Neuronal stem cell (in vitro differentiated cells): ENCODE measurements at regions not wholly inside any gene's neighbourhood (a gene's known extent, or its start where the extent isn't known, plus 50 kb on each side); places are given as distances from the start of the nearest gene placed in this dataset.

Experiments used
- DNase-seq: peaks from one replicate; pipeline ENCODE4 v3.0.0-alpha.2; 2013; ENCODE audit warnings: low spot score
- H2AFZ ChIP-seq: one replicate; pipeline ENCODE4 v1.6.1; 2013; ENCODE audit warnings: mild to moderate bottlenecking, low read length, inconsistent platforms
- H2AK5ac ChIP-seq: 2 replicates; pipeline ENCODE4 v1.6.1; 2013; ENCODE audit warnings: low read depth, mild to moderate bottlenecking, inconsistent platforms, low read length, moderate library complexity, mixed read lengths
- H2BK120ac ChIP-seq: 2 replicates; pipeline ENCODE4 v1.6.1; 2013; ENCODE audit warnings: low read depth, mild to moderate bottlenecking, inconsistent platforms, low read length, moderate library complexity, mixed read lengths
- H2BK12ac ChIP-seq: one replicate; pipeline ENCODE4 v1.6.1; 2013; ENCODE audit warnings: low read length, inconsistent platforms
- H2BK15ac ChIP-seq: 2 replicates; pipeline ENCODE4 v1.6.1; 2013; ENCODE audit warnings: mild to moderate bottlenecking, low read length, inconsistent platforms, mixed read lengths
- H2BK5ac ChIP-seq: one replicate; pipeline ENCODE4 v1.6.1; 2013; ENCODE audit warnings: inconsistent platforms, mild to moderate bottlenecking, low read length, moderate library complexity
- H3K14ac ChIP-seq: one replicate; pipeline ENCODE4 v1.6.1; 2013; ENCODE audit warnings: low read length, inconsistent platforms
- H3K18ac ChIP-seq: 2 replicates; pipeline ENCODE4 v1.6.1; 2013; ENCODE audit warnings: low read length, inconsistent platforms
- H3K23ac ChIP-seq: 2 replicates; pipeline ENCODE4 v1.6.1; 2013; ENCODE audit warnings: low read depth, mild to moderate bottlenecking, mixed read lengths, low read length, inconsistent platforms; ENCODE audit not compliant: poor library complexity
- H3K27ac ChIP-seq: replicated peaks from 3 replicates; pipeline ENCODE4 v1.5.1; 2013; ENCODE audit warnings: low read length, inconsistent platforms
- H3K27me3 ChIP-seq, 3 experiments: 2 replicates each; pipeline ENCODE4 v1.6.1; 2013; ENCODE audit warnings: low read length in 3 of 3, mild to moderate bottlenecking in 2 of 3, inconsistent platforms in 1 of 3, low read depth in 1 of 3, mixed read lengths in 1 of 3, moderate library complexity in 1 of 3; ENCODE audit not compliant: control insufficient read depth in 3 of 3, insufficient read depth in 3 of 3
- H3K36me3 ChIP-seq, 2 donors: replicated peaks in 1 of 2; 2 replicates each; pipeline ENCODE4 v1.6.1; 2013; ENCODE audit warnings: low read length in 2 of 2; ENCODE audit not compliant: control insufficient read depth in 2 of 2, insufficient read depth in 2 of 2
- H3K4ac ChIP-seq: 2 replicates; pipeline ENCODE4 v1.6.1; 2013; ENCODE audit warnings: inconsistent platforms, mild to moderate bottlenecking, low read length, moderate library complexity
- H3K4me1 ChIP-seq, 2 donors: 1 replicate in 1 of 2; 2 replicates in 1 of 2; pipeline ENCODE4 v1.6.1; 2013; ENCODE audit warnings: low read length in 2 of 2, low read depth in 1 of 2; ENCODE audit not compliant: control insufficient read depth in 2 of 2, insufficient read depth in 1 of 2
- H3K4me2 ChIP-seq: one replicate; pipeline ENCODE4 v1.6.1; 2013; ENCODE audit warnings: mild to moderate bottlenecking, low read length, inconsistent platforms; ENCODE audit not compliant: insufficient read depth, poor library complexity, severe bottlenecking
- H3K4me3 ChIP-seq, 2 donors: 2 replicates each; pipeline ENCODE4 v1.5.1; 2013; ENCODE audit warnings: low read length in 2 of 2, mild to moderate bottlenecking in 2 of 2, inconsistent platforms in 1 of 2, moderate library complexity in 1 of 2
- H3K79me1 ChIP-seq: one replicate; pipeline ENCODE4 v1.6.1; 2013; ENCODE audit warnings: low read depth, mild to moderate bottlenecking, inconsistent platforms, low read length, moderate library complexity
- H3K9ac ChIP-seq: one replicate; pipeline ENCODE4 v1.6.1; 2013; ENCODE audit warnings: mild to moderate bottlenecking, low read depth, low read length, inconsistent platforms; ENCODE audit not compliant: poor library complexity
- H3K9me3 ChIP-seq, 2 donors: replicated peaks in 1 of 2; 2 replicates each; pipeline versions ENCODE3 to v1.6.1; 2013; ENCODE audit warnings: low read length in 2 of 2, mild to moderate bottlenecking in 2 of 2, inconsistent platforms in 1 of 2, low read depth in 1 of 2, mixed read lengths in 1 of 2, moderate library complexity in 1 of 2; ENCODE audit not compliant: control insufficient read depth in 2 of 2, insufficient read depth in 1 of 2
- H4K8ac ChIP-seq: one replicate; pipeline ENCODE4 v1.6.1; 2013; ENCODE audit warnings: low read depth, mild to moderate bottlenecking, inconsistent platforms, low read length, moderate library complexity
- H4K91ac ChIP-seq: one replicate; pipeline ENCODE4 v1.6.1; 2013; ENCODE audit warnings: low read length, low read depth, mild to moderate bottlenecking, inconsistent platforms; ENCODE audit not compliant: poor library complexity
- WGBS, 2 donors: extraction: QIAGEN DNeasy Blood & Tissue Kit; methylation state at CpG; one replicate each; pipeline ENCODE4 v1.1.7; 2013; ENCODE audit warnings: missing lambda C conversion rate in 2 of 2, mixed read lengths in 1 of 2; ENCODE audit not compliant: insufficient read length in 2 of 2, insufficient replicate concordance in 1 of 2; ENCODE audit errors: extremely low coverage in 2 of 2; 5-methylcytosine and 5-hydroxymethylcytosine counted together

- no peak overlapping the region for H3K23ac ChIP-seq
- no peak overlapping the region for H3K4ac ChIP-seq
- no peak overlapping the region for H2BK5ac ChIP-seq
- peaks cover 0 to 2% of the 10 kb centered on the region in 2 donors for H3K4me1 ChIP-seq
- H2BK120ac ChIP-seq, result no peak overlapping the region
- no peak overlapping the region for H2BK12ac ChIP-seq
- H3K36me3 ChIP-seq, result no peaks in the 10 kb centered on the region
- no peaks in the 10 kb centered on the region for H3K79me1 ChIP-seq
- H2BK15ac ChIP-seq, result no peak overlapping the region
- no peaks in the 10 kb centered on the region for H3K27me3 ChIP-seq
- H2AFZ ChIP-seq, result no peak overlapping the region
- no peak overlapping the region for H3K4me2 ChIP-seq
- no peak overlapping the region for H3K4me3 ChIP-seq
- H3K9me3 ChIP-seq, result no peaks in the 10 kb centered on the region
- H3K14ac ChIP-seq, result no peak overlapping the region
- no CpG with 5 or more reads among the region's 1 CpG for WGBS, 2 donors
- no peak overlapping the region for H3K18ac ChIP-seq
- no peak overlapping the region for H3K9ac ChIP-seq
- H3K27ac ChIP-seq, result no peak overlapping the region
- no peak overlapping the region for H4K8ac ChIP-seq
- no peak overlapping the region for H2AK5ac ChIP-seq
- DNase-seq, result no peak
- H4K91ac ChIP-seq, result no peak overlapping the region
Measured at GRCh38 chr12:42010257-42010656, 134.4 kb downstream of the GXYLT1 start.

- Histone ChIP-seq H3K4me3 (no peak overlapping the region), H4K91ac (no peak overlapping the region), H3K4ac (no peak overlapping the region), H3K27me3 (no peaks in the 10 kb centered on the region), H3K9me3 (no peaks in the 10 kb centered on the region), H2BK5ac (no peak overlapping the region), H2BK15ac (no peak overlapping the region), H3K14ac (no peak overlapping the region), H4K8ac (no peak overlapping the region), H2AFZ (no peak overlapping the region), H3K36me3 (no peaks in the 10 kb centered on the region), H2BK120ac (no peak overlapping the region), H2AK5ac (no peak overlapping the region), H3K9ac (no peak overlapping the region), H3K79me1 (no peaks in the 10 kb centered on the region), H3K27ac (no peak overlapping the region), H3K18ac (no peak overlapping the region), H3K23ac (no peak overlapping the region), H3K4me2 (no peak overlapping the region), H3K4me1 (no peaks in the 10 kb centered on the region), H2BK12ac (no peak overlapping the region)
- DNase-seq, result no peak
- WGBS, 2 donors, result no CpG with 5 or more reads among the region's 5 CpGs
Measured at GRCh38 chr12:42008996-42009395, 135.7 kb downstream of the GXYLT1 start.

- no peak overlapping the region for H3K4me2 ChIP-seq
- no peak overlapping the region for H3K9ac ChIP-seq
- H3K14ac ChIP-seq, result no peak overlapping the region
- H3K4ac ChIP-seq, result no peak overlapping the region
- H4K8ac ChIP-seq, result no peak overlapping the region
- no peak for DNase-seq
- H3K23ac ChIP-seq, result no peak overlapping the region
- H2AFZ ChIP-seq, result no peak overlapping the region
- no peak overlapping the region for H3K4me3 ChIP-seq
- no peaks in the 10 kb centered on the region for H3K9me3 ChIP-seq
- H2BK120ac ChIP-seq, result no peak overlapping the region
- H2BK15ac ChIP-seq, result no peak overlapping the region
- H3K18ac ChIP-seq, result no peak overlapping the region
- no CpG with 5 or more reads among the region's 1 CpG for WGBS, 2 donors
- H3K27me3 ChIP-seq, result no peaks in the 10 kb centered on the region
- no peak overlapping the region for H2BK12ac ChIP-seq
- H2BK5ac ChIP-seq, result no peak overlapping the region
- no peaks in the 10 kb centered on the region for H3K36me3 ChIP-seq
- no peak overlapping the region for H3K27ac ChIP-seq
- no peaks in the 10 kb centered on the region for H3K4me1 ChIP-seq
- no peaks in the 10 kb centered on the region for H3K79me1 ChIP-seq
- H4K91ac ChIP-seq, result no peak overlapping the region
- H2AK5ac ChIP-seq, result no peak overlapping the region
Measured at GRCh38 chr12:42003031-42003430, 141.6 kb downstream of the GXYLT1 start.

- H3K4me2 ChIP-seq, result no peak overlapping the region
- no peak overlapping the region for H2BK120ac ChIP-seq
- no peak overlapping the region for H3K4me3 ChIP-seq
- H3K18ac ChIP-seq, result no peak overlapping the region
- WGBS, 2 donors, result no CpG with 5 or more reads among the region's 1 CpG
- H3K9ac ChIP-seq, result no peak overlapping the region
- no peak overlapping the region for H2AK5ac ChIP-seq
- no peak overlapping the region for H3K27ac ChIP-seq
- no peaks in the 10 kb centered on the region for H3K9me3 ChIP-seq
- H3K36me3 ChIP-seq, result no peaks in the 10 kb centered on the region
- no peak overlapping the region for H3K14ac ChIP-seq
- no peak overlapping the region for H4K8ac ChIP-seq
- no peak overlapping the region for H4K91ac ChIP-seq
- H2BK5ac ChIP-seq, result no peak overlapping the region
- no peaks in the 10 kb centered on the region for H3K27me3 ChIP-seq
- H2BK15ac ChIP-seq, result no peak overlapping the region
- no peak overlapping the region for H2AFZ ChIP-seq
- H2BK12ac ChIP-seq, result no peak overlapping the region
- DNase-seq, result no peak
- no peak overlapping the region for H3K4ac ChIP-seq
- H3K79me1 ChIP-seq, result no peaks in the 10 kb centered on the region
- H3K23ac ChIP-seq, result no peak overlapping the region
- no peaks in the 10 kb centered on the region for H3K4me1 ChIP-seq
Measured at GRCh38 chr12:42002563-42002962, 142.1 kb downstream of the GXYLT1 start.
